ENCODE measurements at regions not wholly inside any gene's neighbourhood (a gene's known extent, or its start where the extent isn't known, plus 50 kb on each side); places are given as distances from the start of the nearest gene placed in this dataset.

DNA sequence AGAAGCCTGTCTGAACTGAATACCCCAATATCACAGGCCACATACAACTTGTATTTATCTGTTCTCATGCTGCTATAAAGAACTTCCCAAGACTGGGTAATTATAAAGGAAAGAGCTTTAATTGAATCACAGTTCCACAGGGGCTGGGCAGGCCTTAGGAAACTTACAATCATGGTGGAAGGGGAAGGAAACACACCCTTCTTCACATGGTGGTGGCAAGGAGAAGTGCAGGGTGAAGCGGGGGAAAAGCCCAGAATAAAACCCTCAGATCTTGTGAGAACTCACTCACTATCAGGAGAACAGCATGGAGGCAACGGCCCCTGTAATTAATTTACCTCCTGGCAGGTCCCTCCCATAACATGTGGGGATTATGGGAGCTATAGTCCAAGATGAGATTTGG lies 50.3 kb upstream of the FNDC1 start:
- in situ Hi-C loops (cut with HindIII; ENCODE audit: low sequenced_read_pairs) = no loop called here

DNA sequence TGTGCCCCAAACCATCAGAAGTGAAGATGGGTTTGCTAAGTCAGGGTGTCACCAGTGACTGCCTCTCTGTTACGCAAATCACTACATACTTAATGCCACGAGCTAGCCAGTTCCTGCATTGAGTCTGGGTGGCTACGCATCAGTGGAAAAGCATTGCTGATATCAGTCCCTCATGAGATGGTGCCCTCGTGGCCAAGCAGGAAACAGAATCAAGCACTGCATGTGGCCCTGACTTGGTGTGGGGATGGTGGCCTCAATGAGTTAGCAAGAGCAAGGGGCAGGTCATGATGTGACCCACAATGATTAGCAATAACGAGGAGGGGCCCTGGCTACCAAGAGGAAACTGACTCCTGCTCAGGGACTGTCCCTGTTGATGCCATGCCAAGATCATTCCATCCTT lies 51.6 kb upstream of the FNDC1 start:
- in situ Hi-C loops (cut with HindIII; ENCODE audit: low sequenced_read_pairs) = no loop called here

GRCh38 chr6:159117046-159117445 lies 52.2 kb upstream of the FNDC1 start:
- in situ Hi-C loops (cut with HindIII; ENCODE audit: low sequenced_read_pairs) = no loop called here

DNA sequence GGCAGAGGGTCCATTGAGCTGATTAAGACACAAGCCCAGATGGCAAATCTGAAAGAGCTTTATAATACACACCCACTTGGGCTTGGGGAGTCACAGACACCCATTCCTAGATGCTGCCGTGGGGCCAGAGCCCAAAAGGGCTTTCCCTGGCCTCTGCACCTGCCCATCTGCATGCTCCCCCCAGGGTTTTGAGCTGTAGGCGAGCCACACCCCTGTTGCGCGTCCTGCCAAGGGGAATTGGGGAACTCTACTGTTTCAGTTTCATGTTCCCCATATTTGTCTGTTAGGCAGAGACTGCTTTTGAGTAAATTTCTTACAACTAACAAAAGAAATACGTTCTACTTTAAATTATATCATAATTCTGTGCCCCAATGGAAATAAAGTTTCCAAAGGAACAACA lies 52.9 kb upstream of the FNDC1 start:
- in situ Hi-C loops (cut with HindIII; ENCODE audit: low sequenced_read_pairs) = no loop called here

- in situ Hi-C loops (cut with HindIII; ENCODE audit: low sequenced_read_pairs) = no loop called here
Observed at GRCh38 chr6:159114569-159114968, 54.6 kb upstream of the FNDC1 start.

- in situ Hi-C loops (cut with HindIII; ENCODE audit: low sequenced_read_pairs) = no loop called here
Observed at GRCh38 chr6:159113223-159113622, 56.0 kb upstream of the FNDC1 start.

GRCh38 chr6:159112714-159113113 lies 56.5 kb upstream of the FNDC1 start:
- in situ Hi-C loops (cut with HindIII; ENCODE audit: low sequenced_read_pairs) = no loop called here

DNA sequence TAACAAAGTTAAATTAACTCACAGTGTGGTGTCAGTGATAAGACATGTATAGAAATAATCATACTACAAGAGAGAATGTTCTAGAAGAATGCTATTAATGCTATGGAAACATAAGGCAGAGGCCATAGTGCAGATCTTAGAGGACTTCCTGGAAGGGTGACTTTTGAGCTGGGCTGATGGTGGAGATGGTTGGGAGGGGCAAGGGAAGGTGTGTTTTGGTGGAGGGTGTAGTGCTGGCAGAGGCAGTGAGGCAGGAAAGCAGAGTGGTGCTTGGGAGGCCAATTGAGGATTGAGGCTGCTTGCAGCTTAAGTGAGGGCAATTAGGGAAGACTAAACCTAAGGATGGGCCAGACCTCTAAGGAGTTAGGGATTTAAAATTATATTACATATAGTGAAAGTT lies 58.5 kb upstream of the FNDC1 start:
- in situ Hi-C loops (cut with HindIII; ENCODE audit: low sequenced_read_pairs) = no loop called here

DNA sequence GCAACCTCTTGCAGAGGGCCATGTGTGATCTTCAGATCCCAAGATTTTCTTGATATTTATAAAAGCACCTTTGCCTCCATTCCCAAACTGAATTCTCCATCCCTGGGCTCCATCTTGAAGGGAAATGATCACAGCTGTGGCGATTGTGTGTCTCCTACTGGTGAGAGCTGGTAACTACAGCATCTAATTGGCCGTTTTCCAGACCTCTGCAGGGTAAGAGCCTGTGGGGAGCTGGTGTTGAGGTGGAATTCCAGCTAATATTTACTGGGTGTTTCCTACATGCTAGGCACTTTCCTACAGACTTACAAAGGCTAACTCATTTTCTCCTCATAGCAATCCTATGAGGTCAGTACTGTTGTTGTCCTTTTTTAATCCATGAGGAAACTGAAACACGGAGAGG lies 59.2 kb upstream of the FNDC1 start:
- in situ Hi-C loops (cut with HindIII; ENCODE audit: low sequenced_read_pairs) = no loop called here

- in situ Hi-C loops (cut with HindIII; ENCODE audit: low sequenced_read_pairs) = loop anchor here (5.0 kb wide), 1 partner anchor 67 kb away; the partner anchor contains the start of gene TAGAP
Observed at GRCh38 chr6:159109391-159109790, 59.8 kb upstream of the FNDC1 start.

- in situ Hi-C loops (cut with HindIII; ENCODE audit: low sequenced_read_pairs) = loop anchor here (5.0 kb wide), 1 partner anchor 66 kb away; the partner anchor contains the start of gene TAGAP
Observed at GRCh38 chr6:159108426-159108985, 60.7 kb upstream of the FNDC1 start.

- in situ Hi-C loops (cut with HindIII; ENCODE audit: low sequenced_read_pairs) = loop anchor here (5.0 kb wide), 1 partner anchor 65 kb away; the partner anchor contains the start of gene TAGAP
Observed at GRCh38 chr6:159107451-159108260, 61.5 kb upstream of the FNDC1 start.

DNA sequence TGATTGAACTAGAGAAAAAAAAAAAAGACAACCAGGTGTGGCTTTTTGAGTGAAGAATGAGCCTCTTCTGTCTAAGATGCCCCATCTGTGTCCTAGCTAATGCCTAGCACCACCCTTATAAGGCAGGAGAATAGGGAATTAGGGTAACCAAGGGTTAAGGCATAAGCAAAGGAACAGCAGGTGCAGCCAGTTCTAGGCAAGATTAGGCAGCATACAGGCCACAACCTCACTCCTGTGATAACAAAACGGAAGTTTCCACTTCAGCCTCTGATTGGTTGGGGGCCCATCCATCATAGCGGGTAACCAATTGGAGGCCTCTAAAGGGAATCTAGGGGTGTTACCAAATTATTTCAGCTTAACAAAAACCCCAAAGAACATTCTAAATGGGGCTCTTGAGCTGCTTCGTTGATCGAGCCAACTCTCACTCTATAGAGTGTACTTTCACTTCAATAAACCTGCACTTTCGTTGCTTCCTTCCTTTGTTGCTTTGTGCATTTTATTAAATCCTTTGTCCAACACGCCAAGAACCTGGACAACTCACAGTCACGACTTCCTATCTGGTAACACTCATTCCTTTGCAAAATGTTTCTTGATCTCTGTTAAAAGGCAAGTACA lies 61.9 kb upstream of the TAGAP start:
- in situ Hi-C loops (cut with HindIII; ENCODE audit: low sequenced_read_pairs) = loop anchor here (5.0 kb wide), 1 partner anchor 64 kb away; the partner anchor contains the start of gene TAGAP

DNA sequence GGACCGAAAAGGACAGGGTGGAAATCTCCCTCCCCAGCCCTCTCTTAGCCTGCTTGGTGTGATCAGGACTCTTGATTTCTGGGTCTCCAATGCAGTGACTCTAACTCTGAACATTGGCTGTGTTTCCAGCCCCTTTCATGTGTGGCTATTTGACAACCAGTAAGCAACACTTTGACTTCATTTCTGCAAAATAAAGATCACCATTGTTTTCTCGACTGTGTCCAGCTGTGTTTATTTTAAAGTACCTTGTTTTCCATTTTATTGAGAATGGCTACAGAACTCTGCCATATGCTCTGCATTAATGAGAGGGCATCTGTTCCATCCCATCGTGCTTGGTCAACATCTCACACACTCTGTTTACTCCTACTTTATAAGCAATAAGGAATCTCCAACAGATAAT lies 60.9 kb upstream of the TAGAP start:
- in situ Hi-C loops (cut with HindIII; ENCODE audit: low sequenced_read_pairs) = loop anchor here (5.0 kb wide), 1 partner anchor 63 kb away; the partner anchor contains the start of gene TAGAP

DNA sequence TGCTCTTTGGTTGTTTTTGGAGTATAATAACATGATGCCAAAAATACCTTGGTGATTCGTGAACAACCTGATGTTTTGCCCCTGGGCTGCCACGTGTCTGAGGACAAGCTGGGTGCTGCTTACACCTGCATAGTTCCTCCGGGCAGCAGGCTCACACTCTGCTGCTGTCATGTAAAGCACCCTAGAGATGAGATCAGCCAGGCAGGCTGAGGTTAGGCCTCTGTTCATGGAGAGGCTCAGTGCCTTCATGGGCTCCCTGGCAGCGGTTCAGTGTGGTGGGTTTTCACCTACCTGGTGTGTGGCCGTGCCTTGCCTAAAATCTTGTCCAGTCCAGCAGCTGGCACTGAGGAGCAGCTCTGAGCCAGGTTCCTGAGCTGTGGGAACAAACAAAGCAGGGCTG lies 60.1 kb upstream of the TAGAP start:
- in situ Hi-C loops (cut with HindIII; ENCODE audit: low sequenced_read_pairs) = loop anchor here (5.0 kb wide), 1 partner anchor 63 kb away; the partner anchor contains the start of gene TAGAP

DNA sequence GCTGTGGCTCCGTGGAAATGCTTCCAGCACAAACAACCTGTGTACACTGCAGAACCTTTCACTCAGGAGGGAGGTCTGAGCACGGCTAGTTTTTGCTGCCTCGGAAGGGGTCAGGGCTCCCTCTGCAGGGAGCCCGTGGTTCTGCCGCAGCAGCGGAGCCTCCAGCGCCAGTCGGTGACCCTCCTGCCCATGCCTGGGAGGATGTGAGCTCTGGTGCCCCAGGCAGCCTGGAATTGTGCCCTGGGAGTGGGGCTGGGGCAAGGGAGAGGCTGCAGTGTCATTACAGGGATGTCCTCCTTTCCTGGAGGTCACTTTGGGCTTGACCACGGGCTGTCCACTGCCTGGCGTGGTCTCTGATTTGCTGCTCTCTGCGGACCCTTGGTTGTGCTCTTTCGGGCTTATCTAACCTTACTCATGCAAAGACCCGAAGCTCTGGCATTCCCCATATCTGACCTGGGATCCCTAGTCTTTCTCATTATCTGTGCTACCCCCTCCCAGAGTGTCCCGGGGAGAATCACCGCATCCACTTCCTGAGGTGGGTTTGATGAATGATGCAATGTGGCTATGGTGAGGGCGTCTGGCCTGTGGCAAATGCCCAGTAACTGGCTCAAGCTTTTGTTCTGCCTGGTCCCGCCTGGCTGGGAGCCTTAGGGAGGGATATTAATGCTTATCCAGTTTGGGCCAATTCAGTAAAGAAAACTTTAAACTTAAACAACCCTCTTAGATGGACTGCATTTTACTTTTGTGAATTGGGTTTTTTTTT lies 59.6 kb upstream of the TAGAP start:
- in situ Hi-C loops (cut with HindIII; ENCODE audit: low sequenced_read_pairs) = no loop called here

DNA sequence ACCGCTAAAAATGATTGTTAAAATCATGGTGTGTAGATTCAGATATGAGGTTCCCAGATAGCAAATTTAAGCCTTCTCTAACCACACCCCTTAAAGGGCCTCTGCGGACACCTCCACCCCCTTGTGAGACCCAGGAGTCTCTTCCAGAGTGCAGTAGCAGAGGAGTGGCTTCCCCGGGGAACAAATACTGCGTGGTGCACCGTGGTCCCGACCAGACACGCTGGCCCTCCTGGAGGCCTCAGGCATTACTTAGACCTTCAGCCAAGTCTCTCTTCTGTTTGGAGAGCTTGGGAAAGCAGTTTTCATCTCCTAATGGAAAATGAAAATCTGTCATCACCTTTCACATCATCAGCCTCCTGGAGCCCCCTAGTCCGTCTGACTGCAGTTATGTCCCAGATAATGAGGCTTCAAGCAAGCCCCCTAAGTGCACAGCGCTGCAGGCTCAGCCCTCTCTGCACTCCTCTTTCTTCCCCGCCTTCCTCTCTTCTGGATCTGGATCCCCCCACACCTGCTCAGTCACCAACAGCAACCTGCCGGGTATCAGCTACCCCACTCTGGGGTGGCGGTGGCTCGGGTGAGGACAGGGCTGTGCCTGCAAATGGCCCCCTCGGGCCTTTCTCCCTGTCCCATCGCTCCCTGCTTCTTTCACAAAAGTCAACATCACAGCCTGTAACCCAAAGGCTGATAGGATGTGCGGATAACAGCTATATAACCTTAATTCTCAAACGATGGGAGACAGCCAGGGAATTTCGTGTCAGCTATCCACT lies 58.8 kb upstream of the TAGAP start:
- in situ Hi-C loops (cut with HindIII; ENCODE audit: low sequenced_read_pairs) = no loop called here

DNA sequence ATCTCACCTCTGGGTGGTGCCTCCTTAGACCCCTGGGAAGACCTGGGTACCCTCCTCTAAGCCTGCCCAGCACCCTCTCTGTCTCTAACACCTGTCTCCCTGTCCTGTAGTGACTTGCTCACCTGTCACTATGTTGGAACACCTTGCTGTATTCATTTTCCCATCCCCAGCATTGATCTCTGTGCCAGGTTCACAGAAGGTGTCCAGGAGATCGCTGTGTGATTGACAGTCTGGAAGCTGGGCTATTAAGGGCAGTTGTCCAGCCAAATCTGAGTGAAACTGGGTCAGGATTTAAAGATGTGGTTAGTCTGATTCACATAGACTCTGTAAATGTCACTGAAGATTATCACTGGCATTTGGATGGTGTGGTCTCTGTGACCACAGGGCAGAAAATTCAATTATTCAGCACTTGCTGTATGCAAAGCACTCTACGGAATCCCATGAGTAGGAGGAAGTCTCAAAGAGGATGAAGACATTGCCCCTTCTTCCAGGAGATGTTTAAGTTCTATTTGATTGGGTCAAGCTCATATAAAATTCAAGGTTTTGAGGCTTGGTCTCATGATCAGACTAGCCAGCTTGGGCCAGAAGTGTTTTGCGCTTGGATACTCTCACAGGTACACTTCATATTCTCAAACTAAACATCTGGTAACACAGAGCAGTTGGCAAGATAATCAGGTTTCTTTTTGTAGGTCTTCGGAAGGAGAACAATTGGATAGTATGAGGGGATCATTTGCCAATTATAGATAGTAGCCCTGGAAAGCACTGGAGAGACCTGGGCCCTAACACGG lies 57.8 kb upstream of the TAGAP start:
- in situ Hi-C loops (cut with HindIII; ENCODE audit: low sequenced_read_pairs) = no loop called here

DNA sequence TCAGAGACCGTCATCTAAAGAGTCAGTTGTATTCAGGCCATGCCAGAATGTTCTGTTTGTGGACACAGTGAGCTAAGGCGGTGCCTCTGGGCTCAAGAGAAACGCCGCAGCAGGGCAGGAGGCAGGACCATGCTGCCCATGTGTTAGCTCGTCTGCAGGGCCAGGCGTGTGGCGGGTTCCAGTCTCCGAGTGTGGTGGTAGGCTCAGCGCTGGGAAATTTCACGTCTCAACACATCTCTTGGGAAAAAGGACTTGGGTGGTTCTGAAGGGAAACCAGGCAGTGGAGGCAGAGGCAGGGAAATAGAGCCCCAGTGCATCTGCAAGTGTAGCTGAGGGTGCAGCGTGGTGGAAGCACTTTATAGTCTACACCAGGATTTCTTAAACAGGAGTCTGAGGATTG lies 56.9 kb upstream of the TAGAP start:
- in situ Hi-C loops (cut with HindIII; ENCODE audit: low sequenced_read_pairs) = no loop called here
